Astrocyte of the spinal cord (primary cell): ENCODE measurements at regions not wholly inside any gene's neighbourhood (a gene's known extent, or its start where the extent isn't known, plus 50 kb on each side); places are given as distances from the start of the nearest gene placed in this dataset.
"Not testable (repeated sequence)": the region's sequence is repeated elsewhere in the genome, so short reads cannot be mapped to it uniquely, and the experiment has no call there.

Experiments
- DNase-seq: peaks from one replicate; pipeline ENCODE4 v3.0.0; 2011; ENCODE audit warnings: low read depth, low spot score
- H3K4me3 ChIP-seq: 2 replicates; pipeline ENCODE4 v1.5.1; 2011; ENCODE audit warnings: low read depth, mild to moderate bottlenecking, low read length, moderate library complexity
- in situ Hi-C: cut with HindIII; loops from 2 replicates; pipeline ENCODE4 v1.10.0; 2017; ENCODE audit warnings: low sequenced_read_pairs
- TF ChIP-seq, protein P1 (sequence below): IDR thresholded peaks from 2 replicates; pipeline ENCODE4 v1.5.1; 2012; ENCODE audit warnings: low read depth, mild to moderate bottlenecking, low read length, inconsistent platforms

DNA sequence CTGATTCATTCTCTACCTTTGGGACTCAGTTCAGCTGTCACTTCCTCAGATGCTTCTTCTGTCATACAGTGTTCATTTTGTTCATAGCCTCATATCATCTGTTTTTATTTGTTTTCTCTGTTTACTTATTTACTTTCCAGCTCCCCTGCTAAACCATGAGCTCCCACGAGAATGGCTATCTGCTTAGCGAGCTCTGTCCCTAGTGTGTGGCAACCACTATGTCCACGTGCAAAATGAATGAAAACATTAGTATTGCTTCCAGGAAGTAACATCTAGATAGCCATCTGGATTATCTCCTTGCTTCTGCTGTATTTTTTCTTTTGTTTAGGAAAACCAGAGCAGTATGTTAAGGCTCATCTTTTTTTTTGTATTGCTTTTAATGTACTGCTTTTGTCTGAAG lies 417.0 kb upstream of the SLC35B3 start:
- no peak overlapping the region for H3K4me3 ChIP-seq
- no peak for DNase-seq
- TF ChIP-seq, protein P1, sequence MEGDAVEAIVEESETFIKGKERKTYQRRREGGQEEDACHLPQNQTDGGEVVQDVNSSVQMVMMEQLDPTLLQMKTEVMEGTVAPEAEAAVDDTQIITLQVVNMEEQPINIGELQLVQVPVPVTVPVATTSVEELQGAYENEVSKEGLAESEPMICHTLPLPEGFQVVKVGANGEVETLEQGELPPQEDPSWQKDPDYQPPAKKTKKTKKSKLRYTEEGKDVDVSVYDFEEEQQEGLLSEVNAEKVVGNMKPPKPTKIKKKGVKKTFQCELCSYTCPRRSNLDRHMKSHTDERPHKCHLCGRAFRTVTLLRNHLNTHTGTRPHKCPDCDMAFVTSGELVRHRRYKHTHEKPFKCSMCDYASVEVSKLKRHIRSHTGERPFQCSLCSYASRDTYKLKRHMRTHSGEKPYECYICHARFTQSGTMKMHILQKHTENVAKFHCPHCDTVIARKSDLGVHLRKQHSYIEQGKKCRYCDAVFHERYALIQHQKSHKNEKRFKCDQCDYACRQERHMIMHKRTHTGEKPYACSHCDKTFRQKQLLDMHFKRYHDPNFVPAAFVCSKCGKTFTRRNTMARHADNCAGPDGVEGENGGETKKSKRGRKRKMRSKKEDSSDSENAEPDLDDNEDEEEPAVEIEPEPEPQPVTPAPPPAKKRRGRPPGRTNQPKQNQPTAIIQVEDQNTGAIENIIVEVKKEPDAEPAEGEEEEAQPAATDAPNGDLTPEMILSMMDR: no peak
- in situ Hi-C loops: no loop called here

DNA sequence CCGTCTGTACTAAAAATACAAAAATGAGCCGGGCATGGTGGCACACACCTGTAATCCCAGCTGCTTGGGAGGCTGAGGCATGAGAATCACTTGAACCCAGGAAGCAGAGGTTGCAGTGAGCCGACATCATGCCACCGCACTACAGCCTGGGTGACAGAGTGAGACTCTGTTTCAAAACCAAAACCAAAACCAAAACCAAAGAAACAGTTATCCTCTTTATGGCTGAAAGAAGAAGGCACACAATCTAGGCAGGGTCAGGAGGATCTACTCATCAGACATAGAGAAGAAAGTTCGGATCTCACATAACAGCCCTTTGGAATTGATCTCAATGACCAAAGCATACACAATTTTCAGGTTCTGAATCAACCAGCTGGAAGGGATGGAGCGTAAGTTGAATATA lies 411.3 kb upstream of the SLC35B3 start:
- not testable (repeated sequence) for H3K4me3 ChIP-seq

DNA sequence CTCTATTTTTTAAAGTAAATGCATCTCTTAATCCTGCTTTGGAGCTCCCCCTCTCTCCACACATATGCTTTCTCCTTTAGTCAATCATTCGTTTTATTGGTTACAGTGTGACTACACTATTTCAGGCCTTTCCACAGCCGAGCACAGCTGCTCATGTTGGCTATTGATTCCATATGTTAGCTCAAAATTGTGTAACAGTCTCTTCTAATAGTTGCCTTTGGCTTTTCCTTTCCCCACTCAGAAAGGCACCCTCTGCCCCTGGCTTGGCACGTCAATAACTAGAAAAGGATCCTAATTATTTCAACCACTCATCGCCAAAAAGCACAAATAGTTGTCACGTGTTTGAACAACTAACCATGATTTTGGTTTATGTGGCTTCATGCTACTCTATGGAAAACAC lies 410.3 kb upstream of the SLC35B3 start:
- no peak for DNase-seq
- TF ChIP-seq, protein P1: no peak
- H3K4me3 ChIP-seq: no peak overlapping the region
- in situ Hi-C loops: no loop called here

More for the DNA sequence above, 411.3 kb upstream of the SLC35B3 start:
- in situ Hi-C loops, DNase-seq: not testable (repeated sequence)

DNA sequence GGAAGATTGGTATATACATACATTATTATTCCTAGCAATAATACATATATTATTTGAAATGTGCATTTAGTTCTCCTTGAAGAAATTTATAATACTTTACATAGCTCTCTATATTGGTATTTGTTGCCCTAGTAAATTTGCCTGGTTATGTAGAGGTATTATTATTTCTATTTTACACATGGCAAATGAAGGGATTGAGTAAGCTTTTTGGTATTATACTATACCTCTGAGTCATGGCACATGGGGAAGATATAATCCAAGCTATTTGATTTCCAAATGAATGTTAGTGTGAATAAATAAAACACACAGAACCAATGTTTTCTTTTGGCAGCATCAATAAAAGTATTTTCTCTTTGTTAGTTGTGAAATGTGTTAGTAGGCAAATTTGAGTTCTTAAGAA lies 409.6 kb upstream of the SLC35B3 start:
- TF ChIP-seq, protein P1: no peak
- H3K4me3 ChIP-seq: no peak overlapping the region
- no peak for DNase-seq
- in situ Hi-C loops: no loop called here

DNA sequence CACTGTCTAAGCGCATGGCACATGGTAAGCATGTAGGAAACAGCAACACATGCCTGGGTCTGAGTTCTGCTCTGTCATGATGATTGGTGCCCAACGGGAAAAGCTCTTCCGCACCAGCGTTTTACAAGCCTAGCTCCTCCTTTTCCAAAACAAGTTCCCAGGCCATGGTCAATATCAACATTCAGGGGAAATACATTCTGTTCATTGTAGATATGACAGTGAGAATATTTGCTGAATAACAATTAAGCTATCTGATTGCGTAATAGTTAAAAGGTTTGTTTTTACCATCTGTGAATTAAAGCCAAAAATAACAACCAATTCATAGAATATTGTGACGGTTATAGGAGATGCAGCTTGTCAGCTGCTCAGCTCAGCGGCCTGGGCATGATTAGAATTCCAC lies 404.3 kb upstream of the SLC35B3 start:
- no peak for DNase-seq
- TF ChIP-seq, protein P1: no peak
- no peak overlapping the region for H3K4me3 ChIP-seq
- in situ Hi-C loops: no loop called here

DNA sequence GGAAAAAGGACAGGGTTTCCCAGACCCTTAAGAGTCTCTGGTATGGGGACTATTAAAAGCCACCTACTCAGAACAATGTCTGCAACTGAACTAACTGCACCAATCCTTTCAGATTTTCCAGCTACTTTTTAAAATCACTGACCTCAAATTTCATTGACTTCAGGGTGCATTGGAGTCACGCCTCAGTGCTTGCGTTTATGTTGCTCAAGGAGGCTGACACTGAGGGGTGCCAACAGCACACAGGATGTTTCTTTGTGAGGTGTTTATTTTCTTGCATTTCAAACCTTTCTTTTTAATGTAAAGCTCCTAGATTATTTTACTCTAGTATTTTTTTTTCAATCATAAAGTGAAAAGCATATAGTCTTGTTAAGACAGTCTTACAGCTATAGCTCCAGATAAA lies 402.0 kb upstream of the SLC35B3 start:
- TF ChIP-seq, protein P1: no peak
- in situ Hi-C loops: no loop called here
- no peak for DNase-seq
- no peak overlapping the region for H3K4me3 ChIP-seq

DNA sequence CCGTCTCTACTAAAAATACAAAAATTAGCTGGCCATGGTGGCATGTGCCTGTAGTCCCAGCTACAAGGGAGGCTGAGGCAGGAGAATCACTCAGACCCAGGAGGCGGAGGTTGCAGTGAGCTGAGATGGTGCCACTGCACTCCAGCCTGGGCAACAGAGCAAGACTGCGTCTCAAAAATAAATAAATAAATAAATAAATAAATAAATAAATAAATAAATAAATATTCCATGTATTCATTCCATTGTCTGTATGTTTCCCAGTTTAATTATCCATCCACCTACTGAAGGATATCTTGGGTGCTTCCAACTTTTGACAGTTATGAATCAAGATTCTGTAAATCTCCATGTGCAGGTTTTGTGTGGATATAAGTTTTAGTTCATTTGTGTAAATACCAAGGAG lies 397.4 kb upstream of the SLC35B3 start:
- H3K4me3 ChIP-seq, in situ Hi-C loops, DNase-seq: not testable (repeated sequence)
